HEK293 (cell line): ENCODE measurements at regions not wholly inside any gene's neighbourhood (a gene's known extent, or its start where the extent isn't known, plus 50 kb on each side); places are given as distances from the start of the nearest gene placed in this dataset.

Experiments
- CTCF ChIP-seq: fragments of 450-650 bp; formaldehyde crosslinking; IDR thresholded peaks from 2 replicates; pipeline ENCODE4 v1.5.1; 2016; ENCODE audit warnings: missing biosample characterization, missing genetic modification characterization
- ZNF121 ChIP-seq: fragments of 450-650 bp; formaldehyde crosslinking; IDR thresholded peaks from 2 replicates; pipeline ENCODE4 v1.5.1; 2016; ENCODE audit warnings: missing biosample characterization, missing genetic modification characterization
- ZNF138 ChIP-seq: fragments of 450-650 bp; formaldehyde crosslinking; IDR thresholded peaks from 2 replicates; pipeline ENCODE4 v1.5.1; 2016; ENCODE audit warnings: missing biosample characterization, missing genetic modification characterization, borderline replicate concordance
- TF ChIP-seq, protein P1 (sequence below): fragments of 450-650 bp; formaldehyde crosslinking; IDR thresholded peaks from 2 replicates; pipeline ENCODE4 v1.5.1; 2016; ENCODE audit warnings: missing biosample characterization, missing genetic modification characterization

- TF ChIP-seq ZNF121 (tag by site-specific recombination) (no peak), CTCF (tag by site-specific recombination) (no peak), ZNF138 (tag by site-specific recombination) (no peak)
- TF ChIP-seq, protein P1, sequence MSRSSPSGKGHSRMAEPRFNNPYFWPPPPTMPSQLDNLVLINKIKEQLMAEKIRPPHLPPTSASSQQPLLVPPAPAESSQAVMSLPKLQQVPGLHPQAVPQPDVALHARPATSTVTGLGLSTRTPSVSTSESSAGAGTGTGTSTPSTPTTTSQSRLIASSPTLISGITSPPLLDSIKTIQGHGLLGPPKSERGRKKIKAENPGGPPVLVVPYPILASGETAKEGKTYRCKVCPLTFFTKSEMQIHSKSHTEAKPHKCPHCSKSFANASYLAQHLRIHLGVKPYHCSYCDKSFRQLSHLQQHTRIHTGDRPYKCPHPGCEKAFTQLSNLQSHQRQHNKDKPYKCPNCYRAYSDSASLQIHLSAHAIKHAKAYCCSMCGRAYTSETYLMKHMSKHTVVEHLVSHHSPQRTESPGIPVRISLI (tag by site-specific recombination): no peak
These were observed 1416.3 kb downstream of the MAT2B start for GRCh38 chr5:164921722-164922121.
